HEK293 (cell line): ENCODE measurements at regions not wholly inside any gene's neighbourhood (a gene's known extent, or its start where the extent isn't known, plus 50 kb on each side); places are given as distances from the start of the nearest gene placed in this dataset.

Experiments
- CTCF ChIA-PET: fragments of 350-600 bp; formaldehyde crosslinking; extraction: SDS; loops from one replicate; lab custom pipeline; 2021; ENCODE audit warnings: antibody characterized with exemption; lab: Yijun Ruan, JAX
- POLR2A ChIA-PET: fragments of 300-600 bp; formaldehyde crosslinking; extraction: SDS; loops from one replicate; lab custom pipeline; 2020; ENCODE audit warnings: antibody characterized with exemption, inconsistent platforms; lab: Yijun Ruan, JAX
- H3K27ac ChIP-seq: fragments of 200-500 bp; sonication (Bioruptor generic); 2 replicates; pipeline ENCODE4 v1.5.1; 2014; ENCODE audit warnings: low read depth, low read length, control low read depth, inconsistent platforms; ENCODE audit errors: extremely low read depth
- H3K36me3 ChIP-seq, 2 experiments: fragments of 200-500 bp in 1 of 2; sonication (Bioruptor generic) in 1 of 2; 1 replicate in 1 of 2; 2 replicates in 1 of 2; pipeline ENCODE4 v1.5.1; 2014 to 2017; ENCODE audit warnings: inconsistent platforms in 2 of 2, low read length in 2 of 2; ENCODE audit not compliant: control insufficient read depth in 2 of 2, insufficient read depth in 1 of 2
- H3K4me1 ChIP-seq: fragments of 200-500 bp; sonication (Bioruptor generic); 2 replicates; pipeline ENCODE4 v1.5.1; 2014; ENCODE audit warnings: mild to moderate bottlenecking, low read length, inconsistent platforms; ENCODE audit not compliant: control insufficient read depth, insufficient read depth
- H3K4me3 ChIP-seq: 2 replicates; pipeline ENCODE4 v1.5.1; 2011; ENCODE audit warnings: low read depth, mild to moderate bottlenecking, control low read depth, low read length, moderate library complexity
- H3K9me3 ChIP-seq: fragments of 200-500 bp; sonication (Bioruptor generic); 2 replicates; pipeline ENCODE4 v1.5.1; 2014; ENCODE audit warnings: low read depth, low read length, inconsistent platforms; ENCODE audit not compliant: control insufficient read depth, insufficient read depth
- AEBP2 ChIP-seq: fragments of 450-650 bp; formaldehyde crosslinking; IDR thresholded peaks from 2 replicates; pipeline ENCODE4 v1.5.1; 2016; ENCODE audit warnings: missing biosample characterization, missing genetic modification characterization, borderline replicate concordance
- GLIS2 ChIP-seq: fragments of 450-650 bp; formaldehyde crosslinking; IDR thresholded peaks from 2 replicates; pipeline ENCODE4 v1.5.1; 2016; ENCODE audit warnings: missing biosample characterization, missing genetic modification characterization
- PBX3 ChIP-seq: sonication (generic); formaldehyde crosslinking; IDR thresholded peaks from 2 replicates; pipeline ENCODE4 v1.8.1; 2022; ENCODE audit warnings: mild to moderate bottlenecking, moderate library complexity, missing genetic modification reagents
- REST ChIP-seq: fragments of 450-650 bp; formaldehyde crosslinking; IDR thresholded peaks from 2 replicates; pipeline ENCODE4 v1.5.1; 2016; ENCODE audit warnings: missing biosample characterization, missing genetic modification characterization
- SP2 ChIP-seq: fragments of 450-650 bp; formaldehyde crosslinking; IDR thresholded peaks from 2 replicates; pipeline ENCODE4 v1.5.1; 2016; ENCODE audit warnings: missing biosample characterization, missing genetic modification characterization
- ZBTB6 ChIP-seq: fragments of 450-650 bp; formaldehyde crosslinking; IDR thresholded peaks from 2 replicates; pipeline ENCODE4 v1.5.1; 2017; ENCODE audit warnings: missing biosample characterization, missing genetic modification characterization
- ZFP41 ChIP-seq: fragments of 450-650 bp; formaldehyde crosslinking; IDR thresholded peaks from 2 replicates; pipeline ENCODE4 v1.5.1; 2016; ENCODE audit warnings: missing biosample characterization, missing genetic modification characterization, borderline replicate concordance
- ZNF292 ChIP-seq: fragments of 450-650 bp; formaldehyde crosslinking; IDR thresholded peaks from 2 replicates; pipeline ENCODE4 v1.5.1; 2016; ENCODE audit warnings: low read depth, missing biosample characterization, missing genetic modification characterization, borderline replicate concordance
- ZNF354C ChIP-seq: fragments of 450-650 bp; formaldehyde crosslinking; IDR thresholded peaks from 2 replicates; pipeline ENCODE4 v1.5.1; 2016; ENCODE audit warnings: missing biosample characterization, missing genetic modification characterization, low read depth, borderline replicate concordance
- ZNF530 ChIP-seq: fragments of 450-650 bp; formaldehyde crosslinking; IDR thresholded peaks from 2 replicates; pipeline ENCODE4 v1.5.1; 2016; ENCODE audit warnings: low read depth, missing biosample characterization, missing genetic modification characterization
- TF ChIP-seq, protein P1 (sequence below): fragments of 450-650 bp; IDR thresholded peaks from 2 replicates; pipeline ENCODE4 v1.5.1; 2018; ENCODE audit warnings: missing biosample characterization, mild to moderate bottlenecking, missing genetic modification characterization

- POLR2A ChIA-PET = no interaction called here
Observed at GRCh38 chr1:80447526-80447925, 1353.2 kb upstream of the ADGRL2 start.

More at GRCh38 chr1:80447526-80447925, 1353.2 kb upstream of the ADGRL2 start:
- H3K36me3 ChIP-seq = no peaks in the 10 kb centered on the region
- CTCF ChIA-PET = no interaction called here
- TF ChIP-seq GLIS2 (no peak), ZNF354C (tag by site-specific recombination) (no peak), AEBP2 (tag by site-specific recombination) (no peak), REST (tag by site-specific recombination) (no peak), ZNF530 (tag by site-specific recombination) (no peak), ZNF292 (no peak), ZFP41 (tag by site-specific recombination) (no peak), ZBTB6 (tag by site-specific recombination) (no peak), PBX3 (CRISPR knock-in tag) (no peak), SP2 (no peak)
- TF ChIP-seq, protein P1, sequence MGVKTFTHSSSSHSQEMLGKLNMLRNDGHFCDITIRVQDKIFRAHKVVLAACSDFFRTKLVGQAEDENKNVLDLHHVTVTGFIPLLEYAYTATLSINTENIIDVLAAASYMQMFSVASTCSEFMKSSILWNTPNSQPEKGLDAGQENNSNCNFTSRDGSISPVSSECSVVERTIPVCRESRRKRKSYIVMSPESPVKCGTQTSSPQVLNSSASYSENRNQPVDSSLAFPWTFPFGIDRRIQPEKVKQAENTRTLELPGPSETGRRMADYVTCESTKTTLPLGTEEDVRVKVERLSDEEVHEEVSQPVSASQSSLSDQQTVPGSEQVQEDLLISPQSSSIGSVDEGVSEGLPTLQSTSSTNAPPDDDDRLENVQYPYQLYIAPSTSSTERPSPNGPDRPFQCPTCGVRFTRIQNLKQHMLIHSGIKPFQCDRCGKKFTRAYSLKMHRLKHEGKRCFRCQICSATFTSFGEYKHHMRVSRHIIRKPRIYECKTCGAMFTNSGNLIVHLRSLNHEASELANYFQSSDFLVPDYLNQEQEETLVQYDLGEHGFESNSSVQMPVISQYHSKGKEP = no peak
- no peak overlapping the region for H3K27ac ChIP-seq
- no peaks in the 10 kb centered on the region for H3K4me1 ChIP-seq
- H3K4me3 ChIP-seq = no peak overlapping the region
- H3K9me3 ChIP-seq = no peaks in the 10 kb centered on the region
